Stimulated activated naive CD8-positive, alpha-beta T cell treated with anti-CD3 and anti-CD28 coated beads, Interleukin-15, Interleukin-2, amounts not matched to agents 100 ng/mL and 50 ng/mL, for 24 hours (primary cell): ENCODE measurements at regions not wholly inside any gene's neighbourhood (a gene's known extent, or its start where the extent isn't known, plus 50 kb on each side); places are given as distances from the start of the nearest gene placed in this dataset.

ENCODE experiments used
- H3K27ac Mint-ChIP-seq: one replicate; pipeline ENCODE4 v1.8.0; 2021; ENCODE audit warnings: mild to moderate bottlenecking, mixed read lengths
- H3K27me3 Mint-ChIP-seq: one replicate; pipeline ENCODE4 v1.8.0; 2021; ENCODE audit warnings: mixed read lengths
- H3K36me3 Mint-ChIP-seq: one replicate; pipeline ENCODE4 v1.8.0; 2021; ENCODE audit warnings: low read depth, mixed read lengths
- H3K4me1 Mint-ChIP-seq: one replicate; pipeline ENCODE4 v1.8.0; 2021; ENCODE audit warnings: low read depth, mixed read lengths
- H3K4me3 Mint-ChIP-seq: one replicate; pipeline ENCODE4 v1.8.0; 2021; ENCODE audit warnings: mild to moderate bottlenecking, mixed read lengths
- H3K9me3 Mint-ChIP-seq: one replicate; pipeline ENCODE4 v1.8.0; 2021; ENCODE audit warnings: mixed read lengths

DNA sequence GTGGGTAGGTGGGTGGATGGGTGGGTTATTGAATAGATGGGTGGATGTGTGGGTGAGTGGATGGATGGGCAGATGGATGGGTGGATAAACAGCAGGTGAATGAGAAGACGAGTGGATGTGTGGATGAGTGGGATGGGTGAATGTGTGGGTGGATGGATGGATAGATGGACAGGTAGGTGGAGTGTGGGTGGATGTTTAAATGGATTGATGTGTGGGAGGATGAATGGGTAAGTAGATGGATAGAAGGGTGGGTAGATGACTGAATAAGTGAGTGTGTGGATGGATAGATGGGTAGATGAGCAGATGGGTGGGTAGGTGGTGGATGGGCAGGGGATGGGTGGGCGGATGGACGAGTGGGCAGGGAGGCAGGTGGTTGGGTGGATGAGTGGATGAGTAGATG lies 397.6 kb upstream of the IRX4 start:
- Mint-ChIP-seq H3K36me3 (no peaks in the 10 kb centered on the region), H3K9me3 (peaks cover 6% of the 10 kb centered on the region), H3K27ac (no peak overlapping the region), H3K4me3 (no peak overlapping the region), H3K27me3 (no peaks in the 10 kb centered on the region), H3K4me1 (no peaks in the 10 kb centered on the region)

DNA sequence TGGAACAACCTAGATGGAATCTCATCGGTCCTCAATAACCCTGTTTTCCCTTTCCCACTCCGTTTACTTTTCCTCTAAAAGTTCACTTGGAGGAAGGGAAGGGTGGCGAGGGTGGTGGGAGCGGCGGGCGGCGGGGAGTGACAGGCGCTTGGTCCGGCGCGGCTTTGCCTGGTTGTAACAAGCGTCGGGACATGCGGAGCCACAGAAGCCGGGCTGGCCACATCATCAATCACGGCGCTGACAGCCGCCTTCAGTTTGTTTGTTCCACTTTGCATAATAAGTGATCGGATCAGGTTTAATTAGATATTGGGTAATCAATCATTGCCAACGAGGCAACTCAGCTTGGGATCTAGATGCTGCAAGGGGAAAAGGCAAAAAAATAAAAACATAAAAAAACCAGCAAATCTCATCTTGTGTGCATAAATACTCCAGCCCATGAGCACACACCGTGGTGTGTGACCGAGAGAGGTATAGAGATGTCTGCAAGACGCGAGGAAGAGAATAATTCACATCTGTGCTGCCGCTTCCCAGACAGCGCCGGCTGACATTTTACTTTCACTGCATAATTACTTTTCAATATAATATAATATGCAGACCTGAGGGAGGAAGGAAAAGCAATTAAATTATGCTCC lies 396.2 kb upstream of the IRX4 start:
- peaks cover 6% of the 10 kb centered on the region for H3K9me3 Mint-ChIP-seq
- no peak overlapping the region for H3K27ac Mint-ChIP-seq
- H3K27me3 Mint-ChIP-seq: no peaks in the 10 kb centered on the region
- no peaks in the 10 kb centered on the region for H3K4me1 Mint-ChIP-seq
- no peak overlapping the region for H3K4me3 Mint-ChIP-seq
- H3K36me3 Mint-ChIP-seq: no peaks in the 10 kb centered on the region

DNA sequence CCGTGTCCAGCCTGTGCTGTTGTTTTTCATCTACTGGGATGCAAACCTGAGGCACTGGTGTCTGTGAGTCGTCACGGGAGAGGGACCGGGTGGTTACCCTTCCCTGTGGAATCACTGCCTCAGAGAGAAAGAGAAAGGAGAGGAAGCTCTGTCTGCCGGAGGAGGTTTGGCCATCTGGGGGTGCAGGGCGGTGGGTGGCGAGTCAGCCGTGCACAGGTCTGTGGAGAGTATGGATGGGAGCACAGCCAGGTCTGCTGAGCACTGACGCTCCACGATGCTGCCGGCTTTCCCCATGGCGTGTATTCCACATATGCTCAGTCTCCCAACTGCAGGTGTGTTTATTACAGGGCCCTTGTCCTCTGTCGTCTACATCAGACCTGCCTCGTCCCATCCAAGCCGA lies 395.2 kb upstream of the IRX4 start:
- Mint-ChIP-seq H3K9me3 (peaks cover 6% of the 10 kb centered on the region), H3K27me3 (no peaks in the 10 kb centered on the region), H3K4me1 (no peaks in the 10 kb centered on the region), H3K4me3 (no peak overlapping the region), H3K27ac (no peak overlapping the region), H3K36me3 (no peaks in the 10 kb centered on the region)

DNA sequence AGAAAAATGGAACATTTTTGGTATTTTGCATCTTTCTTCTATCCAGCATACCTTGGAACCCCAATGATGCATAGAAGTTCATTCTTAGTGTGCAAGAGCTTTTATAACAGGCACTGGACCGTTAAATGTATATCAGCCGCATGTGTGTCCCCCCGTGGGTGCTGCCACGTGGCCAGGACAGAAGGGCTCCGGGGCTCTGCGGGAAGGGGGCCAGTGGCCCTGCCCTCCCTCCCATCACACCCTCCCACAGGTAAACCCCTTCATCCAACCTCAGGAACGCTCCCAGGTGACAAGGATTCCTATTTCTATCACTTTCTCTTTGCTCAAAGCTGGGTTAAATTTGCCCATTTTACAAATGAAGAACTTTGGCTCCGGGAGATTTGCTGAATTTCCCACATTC lies 393.4 kb upstream of the IRX4 start:
- H3K27me3 Mint-ChIP-seq: no peaks in the 10 kb centered on the region
- no peak overlapping the region for H3K4me3 Mint-ChIP-seq
- H3K9me3 Mint-ChIP-seq: peaks cover 6% of the 10 kb centered on the region
- H3K36me3 Mint-ChIP-seq: no peaks in the 10 kb centered on the region
- H3K27ac Mint-ChIP-seq: no peak overlapping the region
- H3K4me1 Mint-ChIP-seq: no peaks in the 10 kb centered on the region

- peaks cover 6% of the 10 kb centered on the region for H3K27me3 Mint-ChIP-seq
- no peak overlapping the region for H3K27ac Mint-ChIP-seq
- no peak overlapping the region for H3K4me3 Mint-ChIP-seq
- H3K9me3 Mint-ChIP-seq: peaks cover 3% of the 10 kb centered on the region
- H3K4me1 Mint-ChIP-seq: no peaks in the 10 kb centered on the region
- H3K36me3 Mint-ChIP-seq: no peaks in the 10 kb centered on the region
Measured at GRCh38 chr5:2272755-2273154, 390.0 kb upstream of the IRX4 start.

DNA sequence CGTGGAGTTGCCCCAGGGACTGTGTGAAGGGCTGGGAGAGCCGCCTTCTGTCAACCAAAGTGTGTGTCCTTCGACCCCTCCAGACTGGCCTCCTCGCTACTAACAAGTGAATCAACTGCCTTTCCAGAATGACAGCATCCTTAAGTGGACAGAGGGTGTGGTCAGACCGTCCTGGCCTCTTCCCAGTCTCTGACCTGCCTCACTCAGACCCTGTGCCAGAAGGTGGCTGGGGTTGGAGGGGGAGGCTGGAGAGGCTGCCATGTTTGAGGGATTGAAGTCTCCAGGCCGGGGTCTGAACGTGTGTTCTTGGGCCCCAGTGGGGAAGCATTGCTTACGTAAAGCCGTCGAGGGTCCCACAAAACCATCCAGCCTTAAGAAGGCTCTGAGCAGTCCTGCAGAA lies 389.3 kb upstream of the IRX4 start:
- H3K9me3 Mint-ChIP-seq: peaks cover 4% of the 10 kb centered on the region
- H3K27ac Mint-ChIP-seq: no peak overlapping the region

DNA sequence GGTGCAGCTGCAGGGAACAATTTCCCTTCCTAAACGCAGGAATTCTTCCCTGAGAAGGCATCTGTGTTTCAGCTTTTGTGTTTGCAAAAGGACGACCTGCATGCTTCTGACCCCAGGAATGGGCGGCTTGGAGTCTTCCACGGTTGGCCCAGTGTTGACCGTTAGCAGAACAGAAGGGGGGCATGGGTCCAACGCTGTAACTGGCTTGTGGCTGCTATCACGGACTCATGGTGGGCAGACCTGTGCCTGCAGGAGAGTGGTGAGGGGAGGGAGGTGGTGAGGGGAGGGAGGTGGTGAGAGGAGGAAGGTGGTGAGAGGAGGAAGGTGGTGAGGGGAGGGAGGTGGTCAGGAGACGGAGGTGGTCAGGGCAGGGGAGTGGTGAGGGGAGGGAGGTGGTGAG lies 388.6 kb upstream of the IRX4 start:
- Mint-ChIP-seq H3K36me3 (no peaks in the 10 kb centered on the region), H3K4me1 (no peaks in the 10 kb centered on the region), H3K9me3 (peaks cover 4% of the 10 kb centered on the region), H3K27me3 (peaks cover 6% of the 10 kb centered on the region), H3K27ac (no peak overlapping the region), H3K4me3 (no peak overlapping the region)

More for the DNA sequence above, 389.3 kb upstream of the IRX4 start:
- H3K4me3 Mint-ChIP-seq: no peak overlapping the region
- H3K4me1 Mint-ChIP-seq: no peaks in the 10 kb centered on the region
- peaks cover 6% of the 10 kb centered on the region for H3K27me3 Mint-ChIP-seq
- no peaks in the 10 kb centered on the region for H3K36me3 Mint-ChIP-seq

DNA sequence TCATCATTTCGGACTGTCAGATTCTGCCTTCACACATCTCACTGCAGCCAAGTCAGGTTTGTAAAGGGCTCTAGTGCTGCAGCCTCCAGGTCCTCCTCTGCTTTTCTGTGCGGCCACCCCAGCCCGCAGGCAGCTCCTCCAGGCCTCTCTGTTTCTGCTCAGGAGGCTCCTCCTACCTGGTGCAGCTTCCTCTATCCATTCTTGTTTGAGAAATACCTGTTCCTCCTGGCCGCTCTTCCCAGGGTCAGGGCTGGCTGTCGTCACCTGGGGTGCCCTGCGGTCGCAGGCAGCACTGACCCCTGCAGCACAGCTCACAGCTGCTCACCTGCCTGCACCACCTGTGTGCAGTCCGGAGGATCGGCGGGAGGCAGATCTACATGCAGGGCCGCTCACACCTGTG lies 387.7 kb upstream of the IRX4 start:
- peaks cover 4% of the 10 kb centered on the region for H3K9me3 Mint-ChIP-seq
- H3K4me1 Mint-ChIP-seq: no peaks in the 10 kb centered on the region
- H3K4me3 Mint-ChIP-seq: no peak overlapping the region
- H3K36me3 Mint-ChIP-seq: no peaks in the 10 kb centered on the region
- no peak overlapping the region for H3K27ac Mint-ChIP-seq
- H3K27me3 Mint-ChIP-seq: peaks cover 6% of the 10 kb centered on the region

- H3K27me3 Mint-ChIP-seq: peaks cover 6% of the 10 kb centered on the region
- no peaks in the 10 kb centered on the region for H3K4me1 Mint-ChIP-seq
- peaks cover 4% of the 10 kb centered on the region for H3K9me3 Mint-ChIP-seq
- H3K4me3 Mint-ChIP-seq: no peak overlapping the region
- H3K27ac Mint-ChIP-seq: no peak overlapping the region
- H3K36me3 Mint-ChIP-seq: no peaks in the 10 kb centered on the region
Measured at GRCh38 chr5:2269656-2270055, 386.9 kb upstream of the IRX4 start.

- Mint-ChIP-seq H3K9me3 (peaks cover 4% of the 10 kb centered on the region), H3K27me3 (peaks cover 6% of the 10 kb centered on the region), H3K4me1 (no peaks in the 10 kb centered on the region), H3K4me3 (no peak overlapping the region), H3K36me3 (no peaks in the 10 kb centered on the region), H3K27ac (no peak overlapping the region)
Measured at GRCh38 chr5:2267991-2268390, 385.3 kb upstream of the IRX4 start.

DNA sequence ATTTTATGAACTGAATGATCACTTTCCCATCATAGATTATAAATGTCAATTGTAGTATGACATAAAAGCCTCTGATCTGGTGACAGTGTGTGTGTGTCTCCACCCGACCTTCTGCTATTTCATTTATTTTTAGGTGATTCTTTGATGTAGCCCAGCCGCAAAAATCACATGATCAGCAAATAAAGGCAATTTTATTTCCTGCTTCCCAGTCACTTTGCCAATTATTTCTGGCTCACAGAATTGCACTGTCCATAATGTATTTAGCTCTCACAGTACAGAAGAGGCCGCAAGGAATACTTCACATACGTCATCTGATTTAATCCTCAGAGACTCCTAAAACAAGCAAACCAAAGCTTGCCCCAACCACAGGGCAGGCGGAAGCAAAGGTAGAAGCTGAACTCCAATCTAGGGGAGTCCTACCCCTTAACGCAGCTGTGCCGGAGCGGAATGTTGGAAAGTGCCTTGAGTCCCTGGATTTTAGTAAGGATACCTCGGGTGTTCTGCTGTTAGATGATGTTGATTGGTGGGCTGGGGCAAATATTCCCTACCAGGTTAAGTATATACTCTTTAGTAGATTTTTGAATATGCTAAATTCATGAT lies 384.0 kb upstream of the IRX4 start:
- H3K27me3 Mint-ChIP-seq: peaks cover 6% of the 10 kb centered on the region
- peaks cover 4% of the 10 kb centered on the region for H3K9me3 Mint-ChIP-seq
- H3K4me3 Mint-ChIP-seq: no peak overlapping the region
- no peak overlapping the region for H3K27ac Mint-ChIP-seq
- no peaks in the 10 kb centered on the region for H3K36me3 Mint-ChIP-seq
- H3K4me1 Mint-ChIP-seq: no peaks in the 10 kb centered on the region

- Mint-ChIP-seq H3K27me3 (peaks cover 6% of the 10 kb centered on the region), H3K4me1 (no peaks in the 10 kb centered on the region), H3K27ac (no peak overlapping the region), H3K36me3 (no peaks in the 10 kb centered on the region), H3K9me3 (peaks cover 4% of the 10 kb centered on the region), H3K4me3 (no peak overlapping the region)
Measured at GRCh38 chr5:2265341-2265740, 382.6 kb upstream of the IRX4 start.

- H3K27ac Mint-ChIP-seq: no peak overlapping the region
- H3K27me3 Mint-ChIP-seq: no peaks in the 10 kb centered on the region
- no peak overlapping the region for H3K4me3 Mint-ChIP-seq
- peaks cover 4% of the 10 kb centered on the region for H3K9me3 Mint-ChIP-seq
- no peaks in the 10 kb centered on the region for H3K4me1 Mint-ChIP-seq
- H3K36me3 Mint-ChIP-seq: no peaks in the 10 kb centered on the region
Measured at GRCh38 chr5:2263763-2264162, 381.0 kb upstream of the IRX4 start.

GRCh38 chr5:2262620-2263019 lies 379.9 kb upstream of the IRX4 start:
- Mint-ChIP-seq H3K36me3 (no peaks in the 10 kb centered on the region), H3K4me1 (no peaks in the 10 kb centered on the region), H3K27ac (no peak overlapping the region), H3K27me3 (no peaks in the 10 kb centered on the region), H3K4me3 (no peak overlapping the region), H3K9me3 (no peaks in the 10 kb centered on the region)

DNA sequence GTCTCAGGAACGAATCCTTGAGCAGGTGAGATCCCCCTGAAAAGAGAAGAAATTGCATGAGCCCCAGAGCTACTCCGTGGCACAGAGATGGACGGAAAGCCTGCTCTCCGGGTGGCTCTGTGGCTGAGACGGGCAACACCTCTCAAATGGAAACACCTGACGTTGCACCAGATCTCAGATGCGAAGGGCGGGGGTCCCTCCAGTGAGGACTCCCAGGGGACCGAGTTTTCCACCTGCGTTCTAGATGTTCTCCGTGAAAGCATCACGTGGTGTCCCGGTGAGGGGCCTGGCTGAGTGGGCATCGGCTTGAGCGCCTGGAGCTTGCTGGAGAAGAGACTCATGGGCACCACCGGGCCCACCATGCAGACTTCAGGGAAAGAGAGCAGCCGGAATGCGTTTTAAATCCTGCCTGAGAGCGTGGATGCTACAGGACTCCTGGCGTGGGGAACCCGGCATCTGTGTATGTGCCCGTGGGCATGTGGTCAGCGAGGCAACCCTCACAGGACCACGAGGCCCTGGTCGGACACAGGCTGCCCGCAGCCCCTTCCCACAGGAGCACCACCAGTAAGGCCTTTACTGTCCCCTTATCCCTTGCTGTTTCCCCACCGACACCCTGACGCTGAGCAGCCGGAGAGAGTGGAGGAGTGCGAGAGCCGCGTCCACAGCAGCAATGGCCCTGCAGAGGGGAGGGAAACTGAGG lies 378.4 kb upstream of the IRX4 start:
- H3K9me3 Mint-ChIP-seq: no peaks in the 10 kb centered on the region
- H3K27ac Mint-ChIP-seq: no peak overlapping the region
- H3K36me3 Mint-ChIP-seq: no peaks in the 10 kb centered on the region
- H3K4me3 Mint-ChIP-seq: no peak overlapping the region
- H3K4me1 Mint-ChIP-seq: no peaks in the 10 kb centered on the region
- H3K27me3 Mint-ChIP-seq: no peaks in the 10 kb centered on the region
